ENCODE measurements at regions not wholly inside any gene's neighbourhood (a gene's known extent, or its start where the extent isn't known, plus 50 kb on each side); places are given as distances from the start of the nearest gene placed in this dataset.

DNA sequence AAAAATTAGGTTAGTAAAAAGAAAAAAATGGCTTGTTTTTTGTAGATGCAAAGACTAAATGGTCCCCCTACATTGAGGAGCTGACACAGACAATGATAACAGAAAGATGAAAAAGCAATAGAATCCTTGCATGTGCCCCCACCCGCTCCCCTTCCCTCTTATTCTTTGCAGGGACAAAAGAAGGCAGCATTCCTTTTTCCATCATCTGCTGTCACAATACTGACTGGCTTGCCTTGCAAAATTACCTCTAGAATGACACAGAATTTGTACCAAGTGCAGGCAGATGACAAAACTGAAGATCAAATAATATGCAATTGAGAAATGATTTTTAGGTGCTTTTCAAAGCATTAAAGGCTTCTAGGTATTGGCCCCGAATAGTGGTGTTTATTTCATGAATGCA is 153.1 kb upstream of the AGA start:
- H3K36me3 ChIP-seq (ENCODE audit: low read depth): no peaks in the 10 kb centered on the region
- TF ChIP-seq, protein P1, sequence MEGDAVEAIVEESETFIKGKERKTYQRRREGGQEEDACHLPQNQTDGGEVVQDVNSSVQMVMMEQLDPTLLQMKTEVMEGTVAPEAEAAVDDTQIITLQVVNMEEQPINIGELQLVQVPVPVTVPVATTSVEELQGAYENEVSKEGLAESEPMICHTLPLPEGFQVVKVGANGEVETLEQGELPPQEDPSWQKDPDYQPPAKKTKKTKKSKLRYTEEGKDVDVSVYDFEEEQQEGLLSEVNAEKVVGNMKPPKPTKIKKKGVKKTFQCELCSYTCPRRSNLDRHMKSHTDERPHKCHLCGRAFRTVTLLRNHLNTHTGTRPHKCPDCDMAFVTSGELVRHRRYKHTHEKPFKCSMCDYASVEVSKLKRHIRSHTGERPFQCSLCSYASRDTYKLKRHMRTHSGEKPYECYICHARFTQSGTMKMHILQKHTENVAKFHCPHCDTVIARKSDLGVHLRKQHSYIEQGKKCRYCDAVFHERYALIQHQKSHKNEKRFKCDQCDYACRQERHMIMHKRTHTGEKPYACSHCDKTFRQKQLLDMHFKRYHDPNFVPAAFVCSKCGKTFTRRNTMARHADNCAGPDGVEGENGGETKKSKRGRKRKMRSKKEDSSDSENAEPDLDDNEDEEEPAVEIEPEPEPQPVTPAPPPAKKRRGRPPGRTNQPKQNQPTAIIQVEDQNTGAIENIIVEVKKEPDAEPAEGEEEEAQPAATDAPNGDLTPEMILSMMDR (IDR thresholded peaks at IDR 0.05; ENCODE audit: poor library complexity, severe bottlenecking): no peak
- no peak overlapping the region for H3K4me3 ChIP-seq (ENCODE audit: severe bottlenecking)
- H3K9me3 ChIP-seq (ENCODE audit: severe bottlenecking): no peaks in the 10 kb centered on the region
- DNase-seq (ENCODE audit: low spot score) (no peak), ATAC-seq (ENCODE audit: low read depth) (no peak)
- H3K27ac ChIP-seq (ENCODE audit: poor library complexity, severe bottlenecking): no peak overlapping the region
- H3K27me3 ChIP-seq (ENCODE audit: insufficient read depth, poor library complexity, severe bottlenecking): no peaks in the 10 kb centered on the region
- H3K4me1 ChIP-seq (ENCODE audit: insufficient read depth, poor library complexity, severe bottlenecking): peaks cover 4% of the 10 kb centered on the region

DNA sequence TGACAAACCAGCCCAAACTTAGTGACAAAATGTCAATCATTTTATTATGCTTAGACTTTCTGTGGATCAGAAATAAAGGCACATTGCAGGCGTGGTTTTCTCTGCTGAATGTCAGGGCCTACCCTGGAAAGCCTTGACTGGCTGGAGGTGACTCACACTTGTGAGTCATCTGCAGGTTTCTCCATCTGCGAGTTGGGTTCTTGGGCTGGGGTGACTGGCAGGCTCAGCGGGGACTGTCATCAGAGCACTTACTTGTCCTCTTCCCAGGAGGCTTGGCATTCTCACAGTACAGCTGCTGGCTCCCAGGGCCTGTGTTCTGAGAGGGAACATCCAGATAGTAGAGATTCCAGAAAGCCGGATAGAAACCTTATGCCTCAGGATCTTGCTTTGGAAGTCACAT is 153.8 kb upstream of the AGA start:
- DNase-seq (ENCODE audit: low spot score): peak; percentile 76
- TF ChIP-seq, protein P1 (IDR thresholded peaks at IDR 0.05; ENCODE audit: poor library complexity, severe bottlenecking): no peak

DNA sequence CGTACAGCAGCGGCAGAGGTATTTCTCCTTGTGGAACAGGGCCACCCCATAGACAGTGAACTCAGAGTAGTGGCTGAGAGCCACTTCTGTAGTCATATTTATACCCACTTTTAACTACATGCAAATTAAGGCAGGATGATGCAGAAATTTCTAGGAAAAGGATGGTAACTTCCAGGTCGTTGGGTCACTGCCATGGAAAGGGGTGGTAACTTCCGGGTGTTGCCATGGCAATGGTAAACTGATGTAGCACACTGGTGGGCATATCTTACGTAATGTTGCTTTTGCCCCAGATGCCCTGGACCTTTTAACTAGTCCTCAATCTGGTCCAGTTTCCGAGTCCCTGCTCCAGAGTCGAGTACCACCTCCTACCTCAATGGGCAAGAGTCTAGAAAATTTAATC is 154.8 kb upstream of the AGA start:
- H3K36me3 ChIP-seq (ENCODE audit: low read depth): no peaks in the 10 kb centered on the region
- H3K9me3 ChIP-seq (ENCODE audit: severe bottlenecking): no peaks in the 10 kb centered on the region
- DNase-seq (ENCODE audit: low spot score) (no peak), ATAC-seq (ENCODE audit: low read depth) (no peak)
- H3K27ac ChIP-seq (ENCODE audit: poor library complexity, severe bottlenecking): no peak overlapping the region
- TF ChIP-seq, protein P1 (IDR thresholded peaks at IDR 0.05; ENCODE audit: poor library complexity, severe bottlenecking): no peak
- H3K27me3 ChIP-seq (ENCODE audit: insufficient read depth, poor library complexity, severe bottlenecking): no peaks in the 10 kb centered on the region
- peaks cover 4% of the 10 kb centered on the region for H3K4me1 ChIP-seq (ENCODE audit: insufficient read depth, poor library complexity, severe bottlenecking)
- H3K4me3 ChIP-seq (ENCODE audit: severe bottlenecking): no peak overlapping the region

More for the DNA sequence above, 153.8 kb upstream of the AGA start:
- Histone ChIP-seq H3K4me3 (ENCODE audit: severe bottlenecking) (no peak overlapping the region), H3K4me1 (ENCODE audit: insufficient read depth, poor library complexity, severe bottlenecking) (peaks cover 4% of the 10 kb centered on the region), H3K36me3 (ENCODE audit: low read depth) (no peaks in the 10 kb centered on the region), H3K27ac (ENCODE audit: poor library complexity, severe bottlenecking) (no peak overlapping the region), H3K27me3 (ENCODE audit: insufficient read depth, poor library complexity, severe bottlenecking) (no peaks in the 10 kb centered on the region), H3K9me3 (ENCODE audit: severe bottlenecking) (no peaks in the 10 kb centered on the region)
- ATAC-seq (ENCODE audit: low read depth): peak; percentile 100

DNA sequence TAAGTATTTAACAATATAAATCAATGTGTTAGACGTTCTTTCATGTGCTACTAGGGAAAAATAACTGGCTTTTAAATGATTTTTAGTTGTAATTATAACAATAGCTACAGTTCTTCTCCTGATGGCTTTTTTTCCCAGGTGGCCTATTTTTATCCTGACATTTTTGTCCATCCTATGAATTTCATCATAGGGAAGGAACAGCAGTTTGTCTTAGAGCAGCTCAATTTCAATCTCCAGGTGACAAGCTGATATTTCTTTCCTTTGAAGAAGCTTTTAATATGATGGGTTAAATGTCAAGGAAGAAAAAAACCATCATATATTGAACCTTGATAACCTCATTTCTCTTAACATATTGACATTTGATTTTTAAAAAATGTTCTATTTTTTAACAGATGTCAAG is 163.0 kb upstream of the AGA start:
- Histone ChIP-seq H3K27me3 (ENCODE audit: insufficient read depth, poor library complexity, severe bottlenecking) (no peaks in the 10 kb centered on the region), H3K27ac (ENCODE audit: poor library complexity, severe bottlenecking) (no peak overlapping the region), H3K9me3 (ENCODE audit: severe bottlenecking) (no peaks in the 10 kb centered on the region), H3K4me3 (ENCODE audit: severe bottlenecking) (no peak overlapping the region), H3K36me3 (ENCODE audit: low read depth) (no peaks in the 10 kb centered on the region), H3K4me1 (ENCODE audit: insufficient read depth, poor library complexity, severe bottlenecking) (no peaks in the 10 kb centered on the region)
- no peak for DNase-seq (ENCODE audit: low spot score)
- TF ChIP-seq, protein P1 (IDR thresholded peaks at IDR 0.05; ENCODE audit: poor library complexity, severe bottlenecking): no peak
- ATAC-seq (ENCODE audit: low read depth): no peak

DNA sequence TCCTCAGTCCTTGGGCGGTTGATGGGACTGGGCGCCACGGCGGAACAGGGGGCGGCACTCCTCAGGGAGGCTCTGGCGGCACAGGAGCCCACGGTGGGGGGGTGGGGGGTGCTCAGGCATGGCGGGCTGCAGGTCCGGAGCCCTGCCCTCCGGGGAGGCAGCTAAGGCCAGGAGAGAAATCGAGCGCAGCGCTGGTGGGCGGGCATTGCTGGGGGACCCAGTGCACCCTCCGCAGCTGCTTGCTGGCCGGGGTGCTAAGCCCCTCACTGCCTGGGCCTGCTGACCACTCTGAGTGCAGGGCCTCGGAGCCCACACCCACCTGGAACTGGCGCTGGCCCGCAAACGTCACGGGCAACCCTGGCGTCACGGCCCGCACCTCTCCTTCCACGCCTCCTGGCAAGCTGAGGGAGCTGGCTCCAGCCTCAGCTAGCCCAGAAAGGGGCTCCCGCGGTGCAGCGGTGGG is 164.9 kb upstream of the AGA start:
- no peaks in the 10 kb centered on the region for H3K9me3 ChIP-seq (ENCODE audit: severe bottlenecking)
- ATAC-seq (ENCODE audit: low read depth) (no peak), DNase-seq (ENCODE audit: low spot score) (no peak)
- no peak overlapping the region for H3K27ac ChIP-seq (ENCODE audit: poor library complexity, severe bottlenecking)
- TF ChIP-seq, protein P1 (IDR thresholded peaks at IDR 0.05; ENCODE audit: poor library complexity, severe bottlenecking): no peak
- no peaks in the 10 kb centered on the region for H3K4me1 ChIP-seq (ENCODE audit: insufficient read depth, poor library complexity, severe bottlenecking)
- no peak overlapping the region for H3K4me3 ChIP-seq (ENCODE audit: severe bottlenecking)
- H3K36me3 ChIP-seq (ENCODE audit: low read depth): no peaks in the 10 kb centered on the region
- H3K27me3 ChIP-seq (ENCODE audit: insufficient read depth, poor library complexity, severe bottlenecking): no peaks in the 10 kb centered on the region

Data from RWPE2 (cell line).